HCT116 (cell line): ENCODE measurements at regions not wholly inside any gene's neighbourhood (a gene's known extent, or its start where the extent isn't known, plus 50 kb on each side); places are given as distances from the start of the nearest gene placed in this dataset.

Experiments
- ATAC-seq: fragments of 200-7000 bp; cut with Tn5 transposase; 2 replicates; pipeline ENCODE4 v1.9.1; 2020; ENCODE audit warnings: mild to moderate bottlenecking, moderate library complexity
- BruUV-seq: library from RNA; stranded (reverse); fragments of 400-500 nt; replicated peaks from 2 replicates; lab custom pipeline; 2021; lab: Mats Ljungman, UMichigan
- CTCF ChIA-PET: fragments of 300-600 bp; sonication (Branson Sonifier 250); formaldehyde crosslinking; loops from one replicate; lab custom pipeline; 2021; ENCODE audit warnings: antibody characterized with exemption; lab: Charles Lee
- POLR2A ChIA-PET: fragments of 300-600, 350-600 bp; sonication (Branson Sonifier 250); formaldehyde crosslinking; loops from one replicate; lab custom pipeline; 2021; ENCODE audit warnings: antibody characterized with exemption; lab: Charles Lee
- RAD21 ChIA-PET, 2 experiments: fragments of 300-600 bp; sonication (Branson Sonifier 250); formaldehyde crosslinking; loops; one replicate each; lab custom pipeline; 2023; ENCODE audit warnings: low total read pairs in 2 of 2; ENCODE audit not compliant: uncharacterized antibody in 2 of 2, unreplicated experiment in 2 of 2, low non-redundant PET in 1 of 2; lab: Charles Lee
- DNase-seq: peaks from one replicate; pipeline ENCODE4 v3.0.0-alpha.2; 2010; ENCODE audit warnings: low read depth, low spot score
- H2AFZ ChIP-seq: fragments of 200-600 bp; shearing (Covaris generic), sonication (generic); 2 replicates; pipeline ENCODE4 v1.6.1; 2017; ENCODE audit warnings: low read depth, mixed run types, mixed read lengths, antibody characterized with exemption, low read length; ENCODE audit not compliant: poor library complexity, severe bottlenecking
- H3K27ac ChIP-seq: 2 replicates; pipeline ENCODE4 v1.5.1; 2012; ENCODE audit warnings: low read depth, low read length
- H3K27me3 ChIP-seq: fragments of 200-600 bp; sonication (generic); 2 replicates; pipeline ENCODE4 v1.6.1; 2016; ENCODE audit warnings: mixed run types, low read length, mixed read lengths; ENCODE audit not compliant: insufficient read depth
- H3K36me3 ChIP-seq, 2 experiments: fragments of 200-500 bp in 1 of 2; fragments of 200-600 bp in 1 of 2; sonication (Bioruptor generic) in 1 of 2; sonication (generic) in 1 of 2; 2 replicates each; pipeline versions ENCODE4 v1.5.1 to v1.6.1; 2014 to 2016; ENCODE audit warnings: low read length in 2 of 2, inconsistent platforms in 1 of 2, mixed read lengths in 1 of 2, mixed run types in 1 of 2; ENCODE audit not compliant: insufficient read depth in 2 of 2, control insufficient read depth in 1 of 2
- H3K4me1 ChIP-seq, 2 experiments: fragments of 200-600 bp in 1 of 2; sonication (generic) in 1 of 2; 2 replicates each; pipeline versions ENCODE4 v1.5.1 to v1.6.1; 2012 to 2017; ENCODE audit warnings: low read length in 2 of 2, inconsistent platforms in 1 of 2, mild to moderate bottlenecking in 1 of 2, mixed read lengths in 1 of 2, mixed run types in 1 of 2, moderate library complexity in 1 of 2; ENCODE audit not compliant: insufficient read depth in 2 of 2, control insufficient read depth in 1 of 2
- H3K4me2 ChIP-seq: fragments of 200-600 bp; sonication (generic); 2 replicates; pipeline ENCODE4 v1.6.1; 2017; ENCODE audit warnings: mixed run types, low read length, mixed read lengths
- H3K4me3 ChIP-seq, 2 experiments: fragments of 200-600 bp in 1 of 2; sonication (generic) in 1 of 2; replicated peaks in 1 of 2; 2 replicates each; pipeline ENCODE4 v1.5.1; 2011 to 2016; ENCODE audit warnings: low read length in 2 of 2, control low read depth in 1 of 2, low read depth in 1 of 2, mild to moderate bottlenecking in 1 of 2, mixed read lengths in 1 of 2, mixed run types in 1 of 2
- H3K79me2 ChIP-seq: fragments of 200-600 bp; sonication (generic); 2 replicates; pipeline ENCODE4 v1.6.1; 2017; ENCODE audit warnings: mild to moderate bottlenecking, mixed run types, low read length, moderate library complexity, mixed read lengths; ENCODE audit not compliant: insufficient read depth
- H3K9ac ChIP-seq: fragments of 200-600 bp; sonication (generic); 2 replicates; pipeline ENCODE4 v1.6.1; 2016; ENCODE audit warnings: low read length, mixed read lengths
- H3K9me2 ChIP-seq: fragments of 200-600 bp; sonication (generic), shearing (Covaris generic); 2 replicates; pipeline ENCODE4 v1.6.1; 2017; ENCODE audit warnings: mixed run types, mild to moderate bottlenecking, moderate library complexity; ENCODE audit not compliant: insufficient read depth
- H3K9me3 ChIP-seq, 2 experiments: fragments of 200-500 bp in 1 of 2; fragments of 200-600 bp in 1 of 2; sonication (Bioruptor generic) in 1 of 2; sonication (generic) in 1 of 2; 2 replicates each; pipeline ENCODE4 v1.6.1; 2014 to 2017; ENCODE audit warnings: low read length in 2 of 2, mixed read lengths in 2 of 2, inconsistent platforms in 1 of 2, low read depth in 1 of 2, mild to moderate bottlenecking in 1 of 2, mixed run types in 1 of 2, moderate library complexity in 1 of 2; ENCODE audit not compliant: control insufficient read depth in 1 of 2, insufficient read depth in 1 of 2
- H4K20me1 ChIP-seq: fragments of 200-600 bp; sonication (generic), shearing (Covaris generic); 2 replicates; pipeline ENCODE4 v1.6.1; 2017; ENCODE audit warnings: mixed run types, mild to moderate bottlenecking, moderate library complexity; ENCODE audit not compliant: insufficient read depth
- ATF3 ChIP-seq: IDR thresholded peaks from 2 replicates; pipeline ENCODE4 v1.6.1; 2012
- CEBPB ChIP-seq: IDR thresholded peaks from 2 replicates; pipeline ENCODE4 v1.6.1; 2012; ENCODE audit warnings: low read depth
- EGR1 ChIP-seq: IDR thresholded peaks from 2 replicates; pipeline ENCODE4 v1.6.1; 2012; ENCODE audit warnings: low read depth
- JUND ChIP-seq: IDR thresholded peaks from 2 replicates; pipeline ENCODE4 v1.6.1; 2012
- SP1 ChIP-seq: IDR thresholded peaks from 2 replicates; pipeline ENCODE4 v1.6.1; 2012; ENCODE audit warnings: low read depth
- SRF ChIP-seq: IDR thresholded peaks from 2 replicates; pipeline ENCODE4 v1.6.1; 2012; ENCODE audit warnings: low read depth
- ZBTB33 ChIP-seq: IDR thresholded peaks from 2 replicates; pipeline ENCODE4 v1.6.1; 2011; ENCODE audit warnings: mild to moderate bottlenecking, low read length, moderate library complexity; ENCODE audit not compliant: insufficient replicate concordance; ENCODE audit errors: extremely low read depth
- intact Hi-C: fragments of 100-400 bp; cut with micrococcal nuclease; formaldehyde crosslinking; loops from 2 replicates; pipeline ENCODE4 v1.10.0; 2022
- TF ChIP-seq, protein P1 (sequence below): IDR thresholded peaks from 2 replicates; pipeline ENCODE4 v1.6.1; 2012; ENCODE audit warnings: low read depth

GRCh38 chr5:39584927-39585326 lies 160.1 kb upstream of the DAB2 start (continued):
- TF ChIP-seq, protein P1, sequence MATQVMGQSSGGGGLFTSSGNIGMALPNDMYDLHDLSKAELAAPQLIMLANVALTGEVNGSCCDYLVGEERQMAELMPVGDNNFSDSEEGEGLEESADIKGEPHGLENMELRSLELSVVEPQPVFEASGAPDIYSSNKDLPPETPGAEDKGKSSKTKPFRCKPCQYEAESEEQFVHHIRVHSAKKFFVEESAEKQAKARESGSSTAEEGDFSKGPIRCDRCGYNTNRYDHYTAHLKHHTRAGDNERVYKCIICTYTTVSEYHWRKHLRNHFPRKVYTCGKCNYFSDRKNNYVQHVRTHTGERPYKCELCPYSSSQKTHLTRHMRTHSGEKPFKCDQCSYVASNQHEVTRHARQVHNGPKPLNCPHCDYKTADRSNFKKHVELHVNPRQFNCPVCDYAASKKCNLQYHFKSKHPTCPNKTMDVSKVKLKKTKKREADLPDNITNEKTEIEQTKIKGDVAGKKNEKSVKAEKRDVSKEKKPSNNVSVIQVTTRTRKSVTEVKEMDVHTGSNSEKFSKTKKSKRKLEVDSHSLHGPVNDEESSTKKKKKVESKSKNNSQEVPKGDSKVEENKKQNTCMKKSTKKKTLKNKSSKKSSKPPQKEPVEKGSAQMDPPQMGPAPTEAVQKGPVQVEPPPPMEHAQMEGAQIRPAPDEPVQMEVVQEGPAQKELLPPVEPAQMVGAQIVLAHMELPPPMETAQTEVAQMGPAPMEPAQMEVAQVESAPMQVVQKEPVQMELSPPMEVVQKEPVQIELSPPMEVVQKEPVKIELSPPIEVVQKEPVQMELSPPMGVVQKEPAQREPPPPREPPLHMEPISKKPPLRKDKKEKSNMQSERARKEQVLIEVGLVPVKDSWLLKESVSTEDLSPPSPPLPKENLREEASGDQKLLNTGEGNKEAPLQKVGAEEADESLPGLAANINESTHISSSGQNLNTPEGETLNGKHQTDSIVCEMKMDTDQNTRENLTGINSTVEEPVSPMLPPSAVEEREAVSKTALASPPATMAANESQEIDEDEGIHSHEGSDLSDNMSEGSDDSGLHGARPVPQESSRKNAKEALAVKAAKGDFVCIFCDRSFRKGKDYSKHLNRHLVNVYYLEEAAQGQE = no peak
- TF ChIP-seq ZBTB33 = no peak
- no peak for TF ChIP-seq SRF
- no peak for TF ChIP-seq SP1
- no peak for TF ChIP-seq JUND
- no peak for TF ChIP-seq CEBPB
- TF ChIP-seq, all 23 proteins: peak for 0

DNA sequence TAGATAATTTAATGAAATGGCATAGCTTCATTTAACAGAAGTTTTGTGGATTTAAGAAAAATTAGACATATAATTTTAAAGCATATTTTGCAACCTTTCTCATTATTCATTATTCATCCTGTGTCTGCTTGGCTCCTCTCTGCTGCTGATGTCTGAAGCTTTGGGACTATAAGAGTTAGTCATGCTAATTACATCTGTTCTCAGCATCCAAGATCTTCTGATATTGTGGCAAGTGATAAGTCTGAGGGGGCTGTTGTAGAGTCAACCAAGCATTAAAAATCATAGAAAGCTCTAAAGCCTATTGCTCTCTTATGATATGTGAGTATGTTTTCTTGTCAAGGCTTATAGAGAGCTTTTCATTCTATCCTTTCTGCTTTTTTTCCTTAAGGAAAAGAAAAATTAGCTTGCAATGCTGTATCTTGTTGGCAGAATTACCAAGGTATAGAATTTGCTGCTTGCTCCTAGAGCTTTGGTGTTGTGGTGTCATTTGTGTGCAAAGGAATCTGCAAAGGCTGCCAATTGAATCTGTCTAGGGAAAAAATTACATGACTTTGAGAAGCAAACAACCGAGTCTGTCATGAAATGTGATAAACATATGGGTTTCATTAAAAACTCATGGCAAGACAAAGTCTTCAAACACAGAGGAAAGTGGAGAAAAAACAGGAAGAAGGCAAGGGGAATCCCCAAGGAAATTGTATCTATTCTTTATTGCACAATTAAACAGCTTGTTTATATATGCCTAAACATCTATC lies 156.1 kb upstream of the DAB2 start:
- Histone ChIP-seq H3K27ac (no peak overlapping the region), H3K4me3 (no peak overlapping the region), H3K36me3 (no peaks in the 10 kb centered on the region), H3K9me2 (no peaks in the 10 kb centered on the region), H3K9me3 (no peaks in the 10 kb centered on the region), H3K4me2 (no peak overlapping the region), H3K4me1 (no peaks in the 10 kb centered on the region), H3K27me3 (no peaks in the 10 kb centered on the region), H2AFZ (no peak overlapping the region), H4K20me1 (no peaks in the 10 kb centered on the region), H3K9ac (no peak overlapping the region), H3K79me2 (no peaks in the 10 kb centered on the region)
- ChIA-PET POLR2A (no interaction called here), CTCF (no interaction called here), RAD21 (no interaction called here)
- ATAC-seq = no peak
- BruUV-seq = no TSS peak
- intact Hi-C loops = loop anchor here (5.0 kb wide), 1 partner anchor 111 kb away; no protein-coding TSS in a partner anchor
- DNase-seq = no peak
- no peak for TF ChIP-seq ATF3
- no peak for TF ChIP-seq EGR1
